ENCODE measurements at regions not wholly inside any gene's neighbourhood (a gene's known extent, or its start where the extent isn't known, plus 50 kb on each side); places are given as distances from the start of the nearest gene placed in this dataset.
"Not testable (repeated sequence)": the region's sequence is repeated elsewhere in the genome, so short reads cannot be mapped to it uniquely, and the experiment has no call there.

GRCh38 chr21:38112219-38112789, 144.5 kb upstream of the KCNJ15 start:
- no peak for DNase-seq (ENCODE audit: low spot score)

DNA sequence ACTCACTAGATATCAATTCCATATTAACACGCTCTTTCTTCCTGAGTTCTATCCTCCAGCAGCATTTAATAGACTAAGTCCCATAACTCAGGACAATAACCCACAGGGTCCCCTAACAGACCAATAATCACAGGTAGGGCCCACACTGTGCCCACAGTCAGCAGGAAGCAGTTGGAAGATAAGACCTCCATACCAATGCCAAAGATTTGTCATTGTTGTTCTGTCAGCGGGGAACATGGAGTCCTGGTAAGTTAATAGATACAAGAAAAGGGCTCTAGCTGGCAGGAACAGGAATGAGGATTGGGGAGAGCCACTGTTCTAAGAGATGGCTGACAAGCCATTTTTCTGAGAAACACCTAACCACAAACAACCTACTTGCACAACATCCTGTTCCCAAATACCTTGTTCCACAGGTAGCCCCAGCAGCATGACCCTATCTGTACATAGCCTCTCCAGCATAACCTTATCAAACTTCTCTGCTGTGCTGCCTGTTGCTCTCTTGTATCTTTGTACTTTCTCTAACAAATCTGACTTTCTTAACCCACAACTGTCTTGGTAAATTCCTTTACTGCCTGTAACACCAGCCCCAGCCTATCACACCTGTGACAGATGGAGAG, 142.0 kb upstream of the KCNJ15 start:
- DNase-seq (ENCODE audit: low spot score): no peak

DNA sequence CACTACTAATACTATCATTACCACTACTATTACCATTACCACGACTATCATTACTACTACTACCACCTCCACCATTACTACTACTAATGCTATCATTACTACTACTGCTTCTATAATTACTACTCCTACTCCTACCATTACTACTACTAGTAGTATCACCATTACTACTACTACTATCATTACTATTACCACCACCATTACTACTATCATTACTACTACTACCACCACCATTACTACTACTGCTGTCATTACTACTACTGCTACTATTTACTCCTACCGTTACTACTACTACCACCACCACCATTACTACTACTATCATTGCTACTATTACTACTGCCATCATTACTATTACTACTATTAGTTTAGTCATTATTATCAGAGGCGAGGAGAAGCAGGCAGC, 140.9 kb upstream of the KCNJ15 start:
- no peak for DNase-seq (ENCODE audit: low spot score)

DNA sequence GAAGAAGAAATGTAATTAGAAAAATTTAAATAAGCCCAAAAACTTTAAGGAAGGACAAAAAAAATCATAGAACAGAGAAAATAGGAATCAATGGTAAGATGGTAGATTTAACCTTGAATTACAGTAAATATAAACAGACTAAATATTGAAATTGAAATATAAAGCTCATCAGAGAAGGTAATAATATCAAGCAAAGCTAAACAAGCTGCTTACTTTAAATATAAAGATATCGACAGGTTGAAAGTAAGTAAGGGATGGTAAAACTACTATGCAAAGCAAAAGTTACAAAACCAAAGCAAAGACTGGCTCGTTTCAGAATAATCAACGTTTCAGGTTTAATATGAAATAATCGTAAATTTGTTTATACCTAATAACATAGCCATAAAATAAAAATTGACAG, 137.0 kb upstream of the KCNJ15 start:
- DNase-seq (ENCODE audit: low spot score): no peak

DNA sequence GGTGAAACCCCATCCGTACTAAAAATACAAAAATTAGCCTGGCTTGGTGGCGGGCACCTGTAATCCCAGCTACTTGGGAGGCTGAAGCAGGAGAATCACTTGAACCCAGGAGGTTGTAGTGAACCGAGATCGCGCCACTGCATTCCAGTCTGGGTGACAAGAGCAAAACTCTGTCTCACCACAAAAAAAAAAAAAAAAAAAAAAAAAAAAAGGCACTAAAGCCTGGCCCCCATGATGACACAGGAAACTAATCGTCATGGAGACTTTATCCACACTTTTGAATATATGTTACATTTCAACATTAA, 136.2 kb upstream of the KCNJ15 start:
- DNase-seq (ENCODE audit: low spot score): not testable (repeated sequence)

- DNase-seq (ENCODE audit: low spot score): no peak
Measured at GRCh38 chr21:38120984-38121855, 135.6 kb upstream of the KCNJ15 start.

DNA sequence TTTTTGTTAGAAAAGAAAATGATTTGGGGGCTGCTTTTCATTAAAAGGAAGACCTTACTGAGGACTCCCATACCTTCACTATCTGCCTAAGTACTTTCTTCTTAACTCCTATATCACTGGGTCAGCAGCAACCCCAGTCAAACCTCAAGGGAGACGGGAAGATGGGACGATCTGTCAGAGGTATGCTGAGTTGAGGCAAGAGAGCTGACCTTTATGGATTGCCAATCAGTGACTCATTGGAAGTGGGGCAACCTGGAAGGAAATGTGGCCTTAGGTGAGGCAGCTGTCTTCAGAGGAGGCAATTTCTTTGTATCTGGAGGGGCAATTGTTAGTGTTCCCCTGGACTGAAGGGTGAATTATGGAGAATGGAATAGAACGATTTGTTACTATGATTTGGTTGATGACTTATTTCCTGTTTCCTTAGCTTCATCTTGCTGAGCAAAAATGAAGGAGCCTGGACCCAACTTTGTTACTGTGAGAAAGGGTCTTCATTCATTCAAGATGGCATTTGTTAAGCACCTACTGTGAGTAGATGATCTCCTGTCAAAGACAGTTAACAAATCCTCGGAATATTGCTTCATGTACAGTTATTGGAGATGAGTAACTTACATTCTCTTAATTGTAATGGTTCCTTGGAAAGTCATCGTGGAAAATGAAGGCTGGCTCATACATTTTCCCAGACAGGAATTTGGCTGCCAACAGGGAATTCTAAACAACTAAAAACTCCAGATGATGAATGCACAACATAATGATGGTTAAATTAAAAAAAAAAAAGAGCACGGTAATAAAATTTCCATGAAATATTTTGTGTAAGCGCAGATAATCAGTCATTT, 134.7 kb upstream of the KCNJ15 start:
- DNase-seq (ENCODE audit: low spot score): no peak

GRCh38 chr21:38123626-38124025, 133.2 kb upstream of the KCNJ15 start:
- DNase-seq (ENCODE audit: low spot score): no peak

DNA sequence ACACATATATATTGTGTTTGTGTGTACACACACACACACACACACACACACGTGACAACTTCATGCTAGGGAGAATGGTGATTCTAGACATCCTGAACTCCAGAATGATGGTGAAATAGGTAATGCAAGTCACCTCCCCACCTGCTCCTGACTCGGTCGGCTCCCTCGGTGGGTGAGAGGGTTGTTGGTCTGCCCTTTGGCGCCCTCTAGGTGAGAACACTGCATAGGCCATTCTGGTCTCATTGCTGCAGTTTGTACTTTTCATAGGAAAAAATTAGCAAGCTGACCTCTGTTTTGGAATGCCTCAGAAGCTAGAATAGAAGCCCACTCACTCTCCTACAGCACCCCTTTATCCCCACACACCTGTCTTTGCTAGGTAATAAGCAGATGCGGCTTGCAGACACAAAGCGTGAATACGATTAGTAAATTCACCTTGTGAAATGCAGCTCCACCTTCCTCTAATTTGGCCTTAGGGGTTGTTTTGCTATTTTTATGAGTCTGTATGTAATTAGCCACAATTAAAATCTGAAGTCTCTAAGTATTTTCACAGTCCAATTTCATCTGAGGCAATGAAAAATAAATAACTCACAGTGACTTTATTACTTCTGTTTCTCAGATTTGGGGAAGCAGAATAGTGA, 130.0 kb upstream of the KCNJ15 start:
- DNase-seq (ENCODE audit: low spot score): peak; percentile 71

DNA sequence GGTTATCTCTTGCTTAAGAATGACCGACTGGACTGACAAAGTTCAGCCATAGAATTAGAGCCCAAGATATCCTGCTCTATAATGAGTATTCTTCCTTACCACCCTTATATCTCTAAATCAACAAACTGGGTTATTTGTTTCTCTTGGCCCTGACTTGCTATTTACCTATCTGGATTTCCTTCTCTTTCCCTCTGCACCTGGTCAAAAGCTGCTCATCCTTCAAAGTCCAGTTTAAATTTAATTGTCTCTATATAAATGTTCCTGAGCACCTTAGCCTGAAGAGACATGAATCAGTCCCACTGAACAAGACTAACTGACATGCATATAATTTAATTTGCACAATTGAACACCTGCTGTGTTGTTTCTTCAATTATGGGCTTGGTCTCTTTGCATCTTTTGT, 127.1 kb upstream of the KCNJ15 start:
- DNase-seq (ENCODE audit: low spot score): no peak

DNA sequence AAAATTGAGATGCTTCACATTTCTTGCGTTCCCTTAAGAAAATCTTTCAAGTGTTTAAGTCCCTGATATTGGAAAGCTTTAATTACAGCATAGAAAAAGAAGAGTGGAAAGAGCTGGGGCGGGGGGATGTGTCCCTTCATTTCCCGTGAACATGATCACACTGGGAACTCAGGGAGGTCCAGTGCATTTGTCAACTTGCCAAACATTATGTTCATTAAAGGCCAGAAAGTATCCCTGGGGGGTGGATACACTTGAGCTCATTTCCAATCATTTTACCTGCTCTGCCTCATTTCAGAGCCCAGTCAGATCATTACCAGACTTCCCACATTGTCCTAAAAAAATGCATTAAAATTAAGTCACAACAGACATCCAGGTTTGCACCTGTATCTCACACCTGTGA, 123.6 kb upstream of the KCNJ15 start:
- DNase-seq (ENCODE audit: low spot score): no peak

- DNase-seq (ENCODE audit: low spot score): no peak
Measured at GRCh38 chr21:38134084-38134873, 122.5 kb upstream of the KCNJ15 start.

GRCh38 chr21:38136201-38136600, 120.6 kb upstream of the KCNJ15 start:
- DNase-seq (ENCODE audit: low spot score): no peak

- no peak for DNase-seq (ENCODE audit: low spot score)
Measured at GRCh38 chr21:38139380-38140168, 117.2 kb upstream of the KCNJ15 start.

DNA sequence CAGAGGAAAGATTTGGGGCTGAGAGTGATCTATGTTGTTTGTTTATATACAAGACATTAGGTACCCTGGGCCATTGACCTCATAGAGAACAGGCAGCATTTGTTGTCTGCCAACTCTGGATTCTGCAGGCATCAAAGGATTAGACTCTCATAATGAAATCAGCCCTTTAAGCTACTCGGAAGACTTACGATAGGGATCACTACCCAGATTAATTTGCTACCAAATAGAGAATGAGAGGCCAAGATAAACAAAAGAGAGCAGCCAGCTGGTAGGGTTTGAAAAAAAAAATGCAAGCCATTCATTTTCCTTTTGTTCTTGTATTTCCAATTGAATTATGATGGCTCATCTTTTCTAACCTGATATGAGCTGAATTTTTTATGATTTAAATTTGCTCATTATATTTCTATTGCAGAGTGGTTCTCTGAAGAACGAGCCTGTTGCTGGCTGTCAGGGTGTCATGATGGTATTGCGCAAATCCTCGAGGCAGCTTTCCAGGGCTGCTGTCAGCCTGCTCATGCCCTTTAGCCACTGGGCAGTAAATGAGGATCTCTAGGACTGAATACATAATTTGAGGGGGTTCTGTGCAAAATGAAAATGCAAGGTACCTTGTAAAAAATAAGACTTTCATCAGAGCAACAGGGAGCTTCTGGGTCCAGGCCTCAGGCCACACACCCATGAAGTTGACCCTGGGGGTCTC, 116.4 kb upstream of the KCNJ15 start:
- no peak for DNase-seq (ENCODE audit: low spot score)

DNA sequence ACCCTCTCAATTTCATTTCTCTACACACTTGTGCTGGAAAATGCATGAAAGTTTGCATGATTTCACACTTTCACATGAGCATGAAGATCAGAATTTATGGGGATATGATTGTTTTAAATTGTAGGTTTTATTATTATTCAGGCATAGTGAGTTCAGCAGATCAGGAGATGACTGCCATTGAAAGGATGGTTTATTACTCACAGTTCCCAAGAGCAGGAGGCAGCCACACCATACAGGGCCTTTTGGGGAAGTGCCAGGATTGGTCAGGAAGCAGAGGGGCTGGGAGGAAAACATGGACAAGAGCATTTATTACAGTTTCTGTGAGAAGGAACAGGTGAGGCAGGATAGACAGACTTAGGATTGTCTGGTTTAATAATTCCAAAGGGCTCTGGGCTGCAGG, 114.6 kb upstream of the KCNJ15 start:
- DNase-seq (ENCODE audit: low spot score): no peak

DNA sequence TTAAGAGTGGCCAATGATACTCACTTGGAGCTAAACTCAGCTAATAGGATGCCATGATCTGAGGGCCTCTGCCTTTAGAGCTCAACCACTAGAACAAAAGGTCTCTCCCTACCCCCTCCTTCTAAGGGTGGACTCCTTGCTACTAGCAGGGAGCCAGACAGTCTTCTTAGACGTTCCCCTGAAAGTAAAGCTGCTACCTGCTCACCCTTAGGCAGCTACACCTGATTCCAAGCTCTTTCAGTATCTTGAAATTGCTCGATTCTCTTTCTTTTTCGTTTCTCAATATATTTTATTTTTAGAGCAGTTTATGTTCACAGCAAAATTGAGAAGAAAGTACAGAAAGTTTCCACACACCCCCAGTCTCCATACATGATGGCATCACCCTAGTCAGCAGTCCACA, 112.6 kb upstream of the KCNJ15 start:
- DNase-seq (ENCODE audit: low spot score): no peak

DNA sequence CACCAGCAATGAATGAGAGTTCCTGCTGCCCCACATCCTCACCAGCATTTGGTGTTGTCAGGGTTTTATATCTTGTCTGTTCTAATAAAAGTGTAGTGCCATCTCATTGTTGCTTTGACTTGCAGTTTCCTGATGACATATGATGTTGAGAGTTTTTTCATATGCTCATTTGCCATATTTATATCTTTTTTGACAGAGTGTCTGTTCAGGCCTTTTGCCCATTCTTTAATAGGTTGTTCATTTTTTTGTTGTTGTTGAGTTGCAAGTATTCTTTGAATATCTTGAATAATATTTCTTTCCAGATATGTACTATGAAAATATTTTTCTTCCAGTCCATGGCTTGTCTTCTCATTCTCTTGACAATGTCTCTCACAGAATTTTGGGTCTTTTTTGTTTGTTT, 111.7 kb upstream of the KCNJ15 start:
- no peak for DNase-seq (ENCODE audit: low spot score)

- DNase-seq (ENCODE audit: low spot score): no peak
Measured at GRCh38 chr21:38147391-38147790, 109.4 kb upstream of the KCNJ15 start.

GRCh38 chr21:38148046-38148445, 108.7 kb upstream of the KCNJ15 start:
- no peak for DNase-seq (ENCODE audit: low spot score)

Measured in HT-29 (cell line).